NB4 (cell line): ENCODE measurements at regions not wholly inside any gene's neighbourhood (a gene's known extent, or its start where the extent isn't known, plus 50 kb on each side); places are given as distances from the start of the nearest gene placed in this dataset.

Experiments used
- DNase-seq: peaks from one replicate; pipeline ENCODE4 v3.0.0; 2010; ENCODE audit warnings: low read depth
- H3K4me3 ChIP-seq: one replicate; pipeline ENCODE4 v1.5.1; 2011; ENCODE audit warnings: mild to moderate bottlenecking, low read depth, low read length, moderate library complexity
- CTCF ChIP-seq: IDR thresholded peaks from one replicate; pipeline ENCODE4 v1.5.1; 2012; ENCODE audit warnings: low read depth, low read length
- MAX ChIP-seq: IDR thresholded peaks from 2 replicates; pipeline ENCODE4 v1.6.1; 2011; ENCODE audit warnings: low read depth, low read length
- MYC ChIP-seq: IDR thresholded peaks from 2 replicates; pipeline ENCODE4 v1.6.1; 2011; ENCODE audit warnings: low read depth, low read length
- POLR2A ChIP-seq: IDR thresholded peaks from 2 replicates; pipeline ENCODE4 v1.6.1; 2011; ENCODE audit warnings: mild to moderate bottlenecking; ENCODE audit not compliant: insufficient read length; ENCODE audit errors: extremely low read depth

GRCh38 chr6:1096967-1097765 lies 214.7 kb upstream of the FOXQ1 start:
- H3K4me3 ChIP-seq: no peak overlapping the region
- TF ChIP-seq MYC (no peak), MAX (no peak), CTCF (no peak), POLR2A (no peak)
- DNase-seq: no peak

GRCh38 chr6:1094306-1094705 lies 217.6 kb upstream of the FOXQ1 start:
- TF ChIP-seq POLR2A (no peak), MYC (no peak), MAX (no peak), CTCF (no peak)
- DNase-seq: no peak
- no peak overlapping the region for H3K4me3 ChIP-seq

GRCh38 chr6:1091900-1092299 lies 220.0 kb upstream of the FOXQ1 start:
- no peak for TF ChIP-seq POLR2A
- TF ChIP-seq MAX: no peak
- no peak for TF ChIP-seq MYC
- TF ChIP-seq CTCF: no peak
- peak; percentile 53 for DNase-seq

GRCh38 chr6:1089859-1090258 lies 222.0 kb upstream of the FOXQ1 start:
- DNase-seq: no peak
- H3K4me3 ChIP-seq: no peak overlapping the region
- TF ChIP-seq POLR2A: no peak
- TF ChIP-seq MAX: no peak
- TF ChIP-seq CTCF: no peak

More at GRCh38 chr6:1091900-1092299, 220.0 kb upstream of the FOXQ1 start:
- H3K4me3 ChIP-seq: no peak overlapping the region

GRCh38 chr6:1088492-1089001 lies 223.4 kb upstream of the FOXQ1 start:
- TF ChIP-seq MAX: no peak
- TF ChIP-seq CTCF: no peak
- TF ChIP-seq POLR2A: no peak

More at GRCh38 chr6:1088492-1089001, 223.4 kb upstream of the FOXQ1 start:
- no peak for DNase-seq
- no peak overlapping the region for H3K4me3 ChIP-seq
